HCT116 (cell line): ENCODE measurements at regions not wholly inside any gene's neighbourhood (a gene's known extent, or its start where the extent isn't known, plus 50 kb on each side); places are given as distances from the start of the nearest gene placed in this dataset.

Experiments
- ATAC-seq: fragments of 200-7000 bp; cut with Tn5 transposase; 2 replicates; pipeline ENCODE4 v1.9.1; 2020; ENCODE audit warnings: mild to moderate bottlenecking, moderate library complexity
- BruUV-seq: library from RNA; stranded (reverse); fragments of 400-500 nt; replicated peaks from 2 replicates; lab custom pipeline; 2021; lab: Mats Ljungman, UMichigan
- CTCF ChIA-PET: fragments of 300-600 bp; sonication (Branson Sonifier 250); formaldehyde crosslinking; loops from one replicate; lab custom pipeline; 2021; ENCODE audit warnings: antibody characterized with exemption; lab: Charles Lee
- POLR2A ChIA-PET: fragments of 300-600, 350-600 bp; sonication (Branson Sonifier 250); formaldehyde crosslinking; loops from one replicate; lab custom pipeline; 2021; ENCODE audit warnings: antibody characterized with exemption; lab: Charles Lee
- RAD21 ChIA-PET, 2 experiments: fragments of 300-600 bp; sonication (Branson Sonifier 250); formaldehyde crosslinking; loops; one replicate each; lab custom pipeline; 2023; ENCODE audit warnings: low total read pairs in 2 of 2; ENCODE audit not compliant: uncharacterized antibody in 2 of 2, unreplicated experiment in 2 of 2, low non-redundant PET in 1 of 2; lab: Charles Lee
- DNase-seq: peaks from one replicate; pipeline ENCODE4 v3.0.0-alpha.2; 2010; ENCODE audit warnings: low read depth, low spot score
- H2AFZ ChIP-seq: fragments of 200-600 bp; shearing (Covaris generic), sonication (generic); 2 replicates; pipeline ENCODE4 v1.6.1; 2017; ENCODE audit warnings: low read depth, mixed run types, mixed read lengths, antibody characterized with exemption, low read length; ENCODE audit not compliant: poor library complexity, severe bottlenecking
- H3K27ac ChIP-seq: 2 replicates; pipeline ENCODE4 v1.5.1; 2012; ENCODE audit warnings: low read depth, low read length
- H3K27me3 ChIP-seq: fragments of 200-600 bp; sonication (generic); 2 replicates; pipeline ENCODE4 v1.6.1; 2016; ENCODE audit warnings: mixed run types, low read length, mixed read lengths; ENCODE audit not compliant: insufficient read depth
- H3K36me3 ChIP-seq, 2 experiments: fragments of 200-500 bp in 1 of 2; fragments of 200-600 bp in 1 of 2; sonication (Bioruptor generic) in 1 of 2; sonication (generic) in 1 of 2; 2 replicates each; pipeline versions ENCODE4 v1.5.1 to v1.6.1; 2014 to 2016; ENCODE audit warnings: low read length in 2 of 2, inconsistent platforms in 1 of 2, mixed read lengths in 1 of 2, mixed run types in 1 of 2; ENCODE audit not compliant: insufficient read depth in 2 of 2, control insufficient read depth in 1 of 2
- H3K4me1 ChIP-seq, 2 experiments: fragments of 200-600 bp in 1 of 2; sonication (generic) in 1 of 2; 2 replicates each; pipeline versions ENCODE4 v1.5.1 to v1.6.1; 2012 to 2017; ENCODE audit warnings: low read length in 2 of 2, inconsistent platforms in 1 of 2, mild to moderate bottlenecking in 1 of 2, mixed read lengths in 1 of 2, mixed run types in 1 of 2, moderate library complexity in 1 of 2; ENCODE audit not compliant: insufficient read depth in 2 of 2, control insufficient read depth in 1 of 2
- H3K4me2 ChIP-seq: fragments of 200-600 bp; sonication (generic); 2 replicates; pipeline ENCODE4 v1.6.1; 2017; ENCODE audit warnings: mixed run types, low read length, mixed read lengths
- H3K4me3 ChIP-seq, 2 experiments: fragments of 200-600 bp in 1 of 2; sonication (generic) in 1 of 2; replicated peaks in 1 of 2; 2 replicates each; pipeline ENCODE4 v1.5.1; 2011 to 2016; ENCODE audit warnings: low read length in 2 of 2, control low read depth in 1 of 2, low read depth in 1 of 2, mild to moderate bottlenecking in 1 of 2, mixed read lengths in 1 of 2, mixed run types in 1 of 2
- H3K79me2 ChIP-seq: fragments of 200-600 bp; sonication (generic); 2 replicates; pipeline ENCODE4 v1.6.1; 2017; ENCODE audit warnings: mild to moderate bottlenecking, mixed run types, low read length, moderate library complexity, mixed read lengths; ENCODE audit not compliant: insufficient read depth
- H3K9ac ChIP-seq: fragments of 200-600 bp; sonication (generic); 2 replicates; pipeline ENCODE4 v1.6.1; 2016; ENCODE audit warnings: low read length, mixed read lengths
- H3K9me2 ChIP-seq: fragments of 200-600 bp; sonication (generic), shearing (Covaris generic); 2 replicates; pipeline ENCODE4 v1.6.1; 2017; ENCODE audit warnings: mixed run types, mild to moderate bottlenecking, moderate library complexity; ENCODE audit not compliant: insufficient read depth
- H3K9me3 ChIP-seq, 2 experiments: fragments of 200-500 bp in 1 of 2; fragments of 200-600 bp in 1 of 2; sonication (Bioruptor generic) in 1 of 2; sonication (generic) in 1 of 2; 2 replicates each; pipeline ENCODE4 v1.6.1; 2014 to 2017; ENCODE audit warnings: low read length in 2 of 2, mixed read lengths in 2 of 2, inconsistent platforms in 1 of 2, low read depth in 1 of 2, mild to moderate bottlenecking in 1 of 2, mixed run types in 1 of 2, moderate library complexity in 1 of 2; ENCODE audit not compliant: control insufficient read depth in 1 of 2, insufficient read depth in 1 of 2
- H4K20me1 ChIP-seq: fragments of 200-600 bp; sonication (generic), shearing (Covaris generic); 2 replicates; pipeline ENCODE4 v1.6.1; 2017; ENCODE audit warnings: mixed run types, mild to moderate bottlenecking, moderate library complexity; ENCODE audit not compliant: insufficient read depth
- CBX3 ChIP-seq: IDR thresholded peaks from 2 replicates; pipeline ENCODE4 v1.6.1; 2012; ENCODE audit warnings: low read depth
- CTCF ChIP-seq, 3 experiments: fragments of 200-600 bp in 1 of 3; sonication (generic) in 1 of 3; IDR thresholded peaks in 2 of 3; conservative IDR thresholded peaks in 1 of 3; 2 replicates each; pipeline ENCODE4 v1.5.1; 2012 to 2017; ENCODE audit warnings: low read depth in 2 of 3, low read length in 2 of 3, antibody characterized with exemption in 1 of 3, borderline replicate concordance in 1 of 3, control low read depth in 1 of 3, mild to moderate bottlenecking in 1 of 3, mixed read lengths in 1 of 3, mixed run types in 1 of 3, moderate library complexity in 1 of 3; ENCODE audit not compliant: insufficient read depth in 1 of 3
- FOSL1 ChIP-seq: IDR thresholded peaks from 2 replicates; pipeline ENCODE4 v1.6.1; 2012; ENCODE audit warnings: low read depth
- POLR2A ChIP-seq: IDR thresholded peaks from 2 replicates; pipeline ENCODE4 v1.7.0; 2011; ENCODE audit warnings: borderline replicate concordance; ENCODE audit not compliant: insufficient read depth, insufficient read length; ENCODE audit errors: extremely low read depth
- POLR2AphosphoS5 ChIP-seq: IDR thresholded peaks from 2 replicates; pipeline ENCODE4 v1.6.1; 2011; ENCODE audit warnings: mild to moderate bottlenecking, low read depth, low read length, moderate library complexity
- RAD21 ChIP-seq: IDR thresholded peaks from 2 replicates; pipeline ENCODE4 v1.6.1; 2012; ENCODE audit warnings: low read depth, mild to moderate bottlenecking
- SRF ChIP-seq: IDR thresholded peaks from 2 replicates; pipeline ENCODE4 v1.6.1; 2012; ENCODE audit warnings: low read depth
- ZFX ChIP-seq: fragments of 450-650 bp; IDR thresholded peaks from 2 replicates; pipeline ENCODE4 v1.6.1; 2017
- intact Hi-C: fragments of 100-400 bp; cut with micrococcal nuclease; formaldehyde crosslinking; loops from 2 replicates; pipeline ENCODE4 v1.10.0; 2022

- no peak for ATAC-seq
- Histone ChIP-seq H2AFZ (no peak overlapping the region), H3K4me3 (no peak overlapping the region), H3K4me1 (no peaks in the 10 kb centered on the region), H3K9me2 (no peaks in the 10 kb centered on the region), H3K27ac (no peak overlapping the region), H3K36me3 (no peaks in the 10 kb centered on the region), H3K9me3 (no peaks in the 10 kb centered on the region), H3K27me3 (no peaks in the 10 kb centered on the region), H3K9ac (no peak overlapping the region), H3K79me2 (no peaks in the 10 kb centered on the region), H3K4me2 (no peak overlapping the region), H4K20me1 (no peaks in the 10 kb centered on the region)
- DNase-seq: no peak
- TF ChIP-seq CBX3: no peak
- no peak for TF ChIP-seq FOSL1
- no peak for TF ChIP-seq POLR2A
- no peak for TF ChIP-seq SRF
- TF ChIP-seq RAD21: no peak
- no peak for TF ChIP-seq POLR2AphosphoS5
- POLR2A ChIA-PET: no interaction called here
- CTCF ChIA-PET: no interaction called here
- no TSS peak for BruUV-seq
- intact Hi-C loops: no loop called here
- RAD21 ChIA-PET: no interaction called here
Observed at GRCh38 chr4:177107288-177107921, 202.3 kb upstream of the NEIL3 start.

- Histone ChIP-seq H3K4me1 (no peaks in the 10 kb centered on the region), H3K4me3 (no peak overlapping the region), H3K4me2 (no peak overlapping the region), H3K9ac (no peak overlapping the region), H3K9me2 (no peaks in the 10 kb centered on the region), H3K27ac (no peak overlapping the region), H3K36me3 (no peaks in the 10 kb centered on the region), H4K20me1 (no peaks in the 10 kb centered on the region), H3K79me2 (no peaks in the 10 kb centered on the region), H3K27me3 (no peaks in the 10 kb centered on the region), H3K9me3 (no peaks in the 10 kb centered on the region), H2AFZ (no peak overlapping the region)
- ChIA-PET RAD21 (no interaction called here), CTCF (interaction anchor here (0.7 kb wide), 1 partner anchor 18 kb away, joined by 3 read pairs; no protein-coding TSS in a partner anchor), POLR2A (no interaction called here)
- BruUV-seq: no TSS peak
- DNase-seq (no peak), ATAC-seq (peak; percentile 47; the same call in 1 of the 2 replicates)
- TF ChIP-seq ZFX (no peak), CTCF (IDR thresholded peaks at IDR 0.05 in 2 of 3, conservative IDR thresholded peaks at IDR 0.05 in 1 of 3; ENCODE audit: borderline replicate concordance in 1 of 3, insufficient read depth in 1 of 3, low read depth in 2 of 3, low read length in 2 of 3) (peak in 1 of 3 experiments; percentile 32; a peak in 1 of 6 replicates), RAD21 (peak; percentile 46)
- intact Hi-C loops: no loop called here
Observed at GRCh38 chr4:177108708-177109107, 201.0 kb upstream of the NEIL3 start.
